ENCODE measurements at regions not wholly inside any gene's neighbourhood (a gene's known extent, or its start where the extent isn't known, plus 50 kb on each side); places are given as distances from the start of the nearest gene placed in this dataset.

GRCh38 chr3:186487819-186488218 is 56.4 kb downstream of the CRYGS start:
- no peak for DNase-seq
- H3K27me3 ChIP-seq = no peaks in the 10 kb centered on the region
- no peaks in the 10 kb centered on the region for H3K9me3 ChIP-seq
- no peak overlapping the region for H3K27ac ChIP-seq
- no peak overlapping the region for H3K4me3 ChIP-seq
- TF ChIP-seq CTCF (IDR thresholded peaks at IDR 0.05) = no peak
- intact Hi-C loops (cut with DNase I; ENCODE audit: low total_unique reads) = no loop called here
- H3K4me1 ChIP-seq = peaks cover 0 to 8% (median 5%) of the 10 kb centered on the region in 4 donors
- no peaks in the 10 kb centered on the region for H3K36me3 ChIP-seq

GRCh38 chr3:186487037-186487436 is 57.1 kb downstream of the CRYGS start:
- DNase-seq = no peak
- intact Hi-C loops (cut with DNase I; ENCODE audit: low total_unique reads) = no loop called here

GRCh38 chr3:186483611-186484340 is 60.4 kb downstream of the CRYGS start:
- no peak overlapping the region for H3K4me3 ChIP-seq
- no peak for TF ChIP-seq CTCF (IDR thresholded peaks at IDR 0.05)
- no peaks in the 10 kb centered on the region for H3K27me3 ChIP-seq
- intact Hi-C loops (cut with DNase I; ENCODE audit: low total_unique reads) = no loop called here
- H3K27ac ChIP-seq = no peak overlapping the region
- no peak for DNase-seq
- H3K4me1 ChIP-seq = no peaks in the 10 kb centered on the region
- no peaks in the 10 kb centered on the region for H3K36me3 ChIP-seq
- no peaks in the 10 kb centered on the region for H3K9me3 ChIP-seq

More at GRCh38 chr3:186487037-186487436, 57.1 kb downstream of the CRYGS start:
- no peak for TF ChIP-seq CTCF (IDR thresholded peaks at IDR 0.05)
- H3K36me3 ChIP-seq = no peaks in the 10 kb centered on the region
- peaks cover 0 to under 1% (median 0%) of the 10 kb centered on the region in 4 donors for H3K4me1 ChIP-seq
- no peaks in the 10 kb centered on the region for H3K9me3 ChIP-seq
- H3K27ac ChIP-seq = no peak overlapping the region
- no peaks in the 10 kb centered on the region for H3K27me3 ChIP-seq
- no peak overlapping the region for H3K4me3 ChIP-seq

GRCh38 chr3:186481526-186481925 is 62.7 kb downstream of the CRYGS start:
- DNase-seq = no peak
- no peak for TF ChIP-seq CTCF (IDR thresholded peaks at IDR 0.05)
- no peaks in the 10 kb centered on the region for H3K9me3 ChIP-seq
- H3K27me3 ChIP-seq = no peaks in the 10 kb centered on the region
- no peak overlapping the region for H3K4me3 ChIP-seq
- no peaks in the 10 kb centered on the region for H3K4me1 ChIP-seq
- no peak overlapping the region for H3K27ac ChIP-seq
- intact Hi-C loops (cut with DNase I; ENCODE audit: low total_unique reads) = no loop called here
- H3K36me3 ChIP-seq = no peaks in the 10 kb centered on the region

GRCh38 chr3:186477876-186478275 is 66.3 kb downstream of the CRYGS start:
- H3K27ac ChIP-seq = no peak overlapping the region
- no peak for DNase-seq
- H3K27me3 ChIP-seq = no peaks in the 10 kb centered on the region
- TF ChIP-seq CTCF (IDR thresholded peaks at IDR 0.05) = no peak
- H3K9me3 ChIP-seq = no peaks in the 10 kb centered on the region
- H3K36me3 ChIP-seq = no peaks in the 10 kb centered on the region
- intact Hi-C loops (cut with DNase I; ENCODE audit: low total_unique reads) = no loop called here
- peaks cover 0 to 3% (median 0%) of the 10 kb centered on the region in 4 donors for H3K4me1 ChIP-seq
- no peak overlapping the region for H3K4me3 ChIP-seq
